ENCODE measurements at regions not wholly inside any gene's neighbourhood (a gene's known extent, or its start where the extent isn't known, plus 50 kb on each side); places are given as distances from the start of the nearest gene placed in this dataset.

DNA sequence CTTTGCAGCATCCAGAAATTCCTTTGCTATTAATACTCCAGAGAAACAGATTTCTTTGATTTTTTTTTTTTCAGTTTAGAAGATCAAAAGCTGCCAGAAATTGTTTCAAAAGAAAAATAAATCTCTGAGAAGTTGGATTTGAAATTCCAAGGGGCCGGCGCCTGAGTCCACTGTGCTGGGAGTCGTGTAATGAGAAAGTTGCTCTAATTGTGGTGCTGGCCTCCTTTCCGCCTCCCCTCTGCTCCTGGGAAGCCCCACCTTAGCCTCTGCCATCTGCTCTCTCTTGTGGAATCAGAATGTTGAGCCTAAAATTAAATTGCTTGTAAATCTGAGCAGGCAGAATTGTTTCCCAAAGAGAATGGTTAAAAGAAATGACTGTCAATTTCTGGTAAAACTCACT lies 93.3 kb downstream of the EMX2 start:
- H3K79me2 ChIP-seq (replicated peaks; ENCODE audit: insufficient read depth): no peaks in the 10 kb centered on the region
- no peaks in the 10 kb centered on the region for H4K20me1 ChIP-seq (replicated peaks; ENCODE audit: insufficient read depth)
- Mint-ChIP-seq H3K4me1 (no peaks in the 10 kb centered on the region), H3K36me3 (ENCODE audit: low read depth) (no peaks in the 10 kb centered on the region), H3K9me3 (no peaks in the 10 kb centered on the region), H3K4me3 (no peak overlapping the region), H3K27me3 (ENCODE audit: insufficient read depth, low read depth, poor library complexity) (peaks cover 6% of the 10 kb centered on the region), H3K27ac (no peak overlapping the region)
- H3K27me3 ChIP-seq (ENCODE audit: insufficient read depth): no peaks in the 10 kb centered on the region
- no peak overlapping the region for H2AFZ ChIP-seq
- no peak overlapping the region for H3K4me2 ChIP-seq
- no peaks in the 10 kb centered on the region for H3K9me2 ChIP-seq (ENCODE audit: insufficient read depth)
- no peaks in the 10 kb centered on the region for H3K36me3 ChIP-seq (ENCODE audit: insufficient read depth)
- ATAC-seq (no peak), DNase-seq (ENCODE audit: low spot score) (no peak)
- no peak for TF ChIP-seq JUNB (IDR thresholded peaks at IDR 0.05; ENCODE audit: unreplicated experiment)
- TF ChIP-seq CREB1 (CRISPR knock-in tag; IDR thresholded peaks at IDR 0.05; ENCODE audit: low read depth): no peak
- TF ChIP-seq ETS1 (IDR thresholded peaks at IDR 0.05): no peak
- no peak for TF ChIP-seq ZNF114 (CRISPR knock-in tag; IDR thresholded peaks at IDR 0.05)
- no peak for TF ChIP-seq ZNF331 (CRISPR knock-in tag; IDR thresholded peaks at IDR 0.05; ENCODE audit: low read depth)
- TF ChIP-seq EZH2phosphoT487 (IDR thresholded peaks at IDR 0.05; ENCODE audit: unreplicated experiment): no peak
- TF ChIP-seq, protein P1, sequence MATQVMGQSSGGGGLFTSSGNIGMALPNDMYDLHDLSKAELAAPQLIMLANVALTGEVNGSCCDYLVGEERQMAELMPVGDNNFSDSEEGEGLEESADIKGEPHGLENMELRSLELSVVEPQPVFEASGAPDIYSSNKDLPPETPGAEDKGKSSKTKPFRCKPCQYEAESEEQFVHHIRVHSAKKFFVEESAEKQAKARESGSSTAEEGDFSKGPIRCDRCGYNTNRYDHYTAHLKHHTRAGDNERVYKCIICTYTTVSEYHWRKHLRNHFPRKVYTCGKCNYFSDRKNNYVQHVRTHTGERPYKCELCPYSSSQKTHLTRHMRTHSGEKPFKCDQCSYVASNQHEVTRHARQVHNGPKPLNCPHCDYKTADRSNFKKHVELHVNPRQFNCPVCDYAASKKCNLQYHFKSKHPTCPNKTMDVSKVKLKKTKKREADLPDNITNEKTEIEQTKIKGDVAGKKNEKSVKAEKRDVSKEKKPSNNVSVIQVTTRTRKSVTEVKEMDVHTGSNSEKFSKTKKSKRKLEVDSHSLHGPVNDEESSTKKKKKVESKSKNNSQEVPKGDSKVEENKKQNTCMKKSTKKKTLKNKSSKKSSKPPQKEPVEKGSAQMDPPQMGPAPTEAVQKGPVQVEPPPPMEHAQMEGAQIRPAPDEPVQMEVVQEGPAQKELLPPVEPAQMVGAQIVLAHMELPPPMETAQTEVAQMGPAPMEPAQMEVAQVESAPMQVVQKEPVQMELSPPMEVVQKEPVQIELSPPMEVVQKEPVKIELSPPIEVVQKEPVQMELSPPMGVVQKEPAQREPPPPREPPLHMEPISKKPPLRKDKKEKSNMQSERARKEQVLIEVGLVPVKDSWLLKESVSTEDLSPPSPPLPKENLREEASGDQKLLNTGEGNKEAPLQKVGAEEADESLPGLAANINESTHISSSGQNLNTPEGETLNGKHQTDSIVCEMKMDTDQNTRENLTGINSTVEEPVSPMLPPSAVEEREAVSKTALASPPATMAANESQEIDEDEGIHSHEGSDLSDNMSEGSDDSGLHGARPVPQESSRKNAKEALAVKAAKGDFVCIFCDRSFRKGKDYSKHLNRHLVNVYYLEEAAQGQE (IDR thresholded peaks at IDR 0.05; ENCODE audit: unreplicated experiment): no peak
- TF ChIP-seq ZNF462 (CRISPR knock-in tag; IDR thresholded peaks at IDR 0.05): no peak
- TF ChIP-seq NANOG (IDR thresholded peaks at IDR 0.05; ENCODE audit: borderline replicate concordance): no peak
- TF ChIP-seq, protein P2, sequence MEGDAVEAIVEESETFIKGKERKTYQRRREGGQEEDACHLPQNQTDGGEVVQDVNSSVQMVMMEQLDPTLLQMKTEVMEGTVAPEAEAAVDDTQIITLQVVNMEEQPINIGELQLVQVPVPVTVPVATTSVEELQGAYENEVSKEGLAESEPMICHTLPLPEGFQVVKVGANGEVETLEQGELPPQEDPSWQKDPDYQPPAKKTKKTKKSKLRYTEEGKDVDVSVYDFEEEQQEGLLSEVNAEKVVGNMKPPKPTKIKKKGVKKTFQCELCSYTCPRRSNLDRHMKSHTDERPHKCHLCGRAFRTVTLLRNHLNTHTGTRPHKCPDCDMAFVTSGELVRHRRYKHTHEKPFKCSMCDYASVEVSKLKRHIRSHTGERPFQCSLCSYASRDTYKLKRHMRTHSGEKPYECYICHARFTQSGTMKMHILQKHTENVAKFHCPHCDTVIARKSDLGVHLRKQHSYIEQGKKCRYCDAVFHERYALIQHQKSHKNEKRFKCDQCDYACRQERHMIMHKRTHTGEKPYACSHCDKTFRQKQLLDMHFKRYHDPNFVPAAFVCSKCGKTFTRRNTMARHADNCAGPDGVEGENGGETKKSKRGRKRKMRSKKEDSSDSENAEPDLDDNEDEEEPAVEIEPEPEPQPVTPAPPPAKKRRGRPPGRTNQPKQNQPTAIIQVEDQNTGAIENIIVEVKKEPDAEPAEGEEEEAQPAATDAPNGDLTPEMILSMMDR (conservative IDR thresholded peaks at IDR 0.05; ENCODE audit: low read depth in 2 of 2): no peak
- TF ChIP-seq STAT1 (IDR thresholded peaks at IDR 0.05; ENCODE audit: unreplicated experiment): no peak
- no peaks in the 10 kb centered on the region for H3F3A ChIP-seq (replicated peaks; ENCODE audit: low read depth)
- H3K4me1 ChIP-seq (ENCODE audit: insufficient read depth): no peaks in the 10 kb centered on the region
- H3K27ac ChIP-seq (ENCODE audit: low read depth): no peak overlapping the region
- no peak overlapping the region for H3K4me3 ChIP-seq

Measured in GM23338 (cell line).